B cell (primary cell): ENCODE measurements at regions not wholly inside any gene's neighbourhood (a gene's known extent, or its start where the extent isn't known, plus 50 kb on each side); places are given as distances from the start of the nearest gene placed in this dataset.

Experiments used
- ATAC-seq: fragments of 200-7000 bp; cut with Tn5 transposase; one replicate; pipeline ENCODE4 v1.10.0; 2021; ENCODE audit warnings: low read depth, mild to moderate bottlenecking, moderate number of reproducible peaks, moderate library complexity
- CTCF ChIA-PET: fragments of 350-600 bp; sonication (Branson Sonifier 250); formaldehyde crosslinking; loops from one replicate; lab custom pipeline; 2021; ENCODE audit warnings: antibody characterized with exemption, inconsistent platforms; lab: Charles Lee
- POLR2A ChIA-PET: fragments of 350-600 bp; sonication (Branson Sonifier 250); formaldehyde crosslinking; loops from one replicate; lab custom pipeline; 2021; ENCODE audit warnings: antibody characterized with exemption; lab: Charles Lee
- DNase-seq: peaks from one replicate; pipeline ENCODE4 v3.0.0; 2013
- H2AFZ ChIP-seq: 2 replicates; pipeline ENCODE4 v1.6.1; 2012; ENCODE audit warnings: mild to moderate bottlenecking, low read depth, low read length; ENCODE audit not compliant: insufficient read depth, poor library complexity, severe bottlenecking
- H3K27ac ChIP-seq, 2 donors: 1 replicate in 1 of 2; 2 replicates in 1 of 2; pipeline ENCODE4 v1.5.1; 2012 to 2013; ENCODE audit warnings: low read length in 2 of 2, mild to moderate bottlenecking in 2 of 2, moderate library complexity in 1 of 2
- H3K27me3 ChIP-seq, 4 experiments: fragments of 200-600 bp in 1 of 4; sonication (generic) in 1 of 4; replicated peaks in 1 of 4; 1 replicate in 2 of 4; 2 replicates in 2 of 4; pipeline versions ENCODE4 v1.6.1 to v1.7.0; 2013 to 2016; ENCODE audit warnings: low read length in 3 of 4, mild to moderate bottlenecking in 2 of 4, mixed read lengths in 1 of 4, moderate library complexity in 1 of 4; ENCODE audit not compliant: insufficient read depth in 4 of 4, control insufficient read depth in 3 of 4; ENCODE audit errors: control extremely low read depth in 1 of 4
- H3K36me3 ChIP-seq, 2 experiments: replicated peaks in 1 of 2; 1 replicate in 1 of 2; 2 replicates in 1 of 2; pipeline versions ENCODE4 v1.6.1 to v1.7.1; 2013; ENCODE audit warnings: low read length in 1 of 2; ENCODE audit not compliant: insufficient read depth in 2 of 2, control insufficient read depth in 1 of 2; ENCODE audit errors: control extremely low read depth in 1 of 2, extremely low read depth in 1 of 2
- H3K4me1 ChIP-seq, 2 donors: fragments of 200-600 bp in 1 of 2; sonication (generic) in 1 of 2; 1 replicate in 1 of 2; 2 replicates in 1 of 2; pipeline versions ENCODE4 v1.5.1 to v1.6.1; 2013 to 2017; ENCODE audit warnings: low read length in 2 of 2; ENCODE audit not compliant: control insufficient read depth in 2 of 2, insufficient read depth in 2 of 2
- H3K4me2 ChIP-seq: replicated peaks from 2 replicates; pipeline ENCODE3; 2012; ENCODE audit warnings: mild to moderate bottlenecking, low read depth, low read length; ENCODE audit not compliant: poor library complexity, severe bottlenecking
- H3K4me3 ChIP-seq, 5 experiments: fragments of 200-600 bp in 1 of 5; sonication (generic) in 1 of 5; 1 replicate in 3 of 5; 2 replicates in 2 of 5; pipeline versions ENCODE4 v1.5.1 to v1.7.0; 2011 to 2016; ENCODE audit warnings: low read length in 4 of 5, mild to moderate bottlenecking in 4 of 5, low read depth in 2 of 5, control low read depth in 1 of 5, moderate library complexity in 1 of 5; ENCODE audit not compliant: insufficient read depth in 1 of 5; ENCODE audit errors: control extremely low read depth in 1 of 5, extremely low read depth in 1 of 5
- H3K79me2 ChIP-seq: fragments of 200-600 bp; sonication (generic); one replicate; pipeline ENCODE4 v1.6.0; 2016; ENCODE audit warnings: low read length; ENCODE audit not compliant: control insufficient read depth, insufficient read depth
- H3K9ac ChIP-seq: fragments of 200-600 bp; sonication (generic); 2 replicates; pipeline ENCODE4 v1.6.1; 2017; ENCODE audit warnings: mild to moderate bottlenecking, low read length, moderate library complexity
- H3K9me3 ChIP-seq, 3 donors: one replicate each; pipeline versions ENCODE4 v1.6.1 to v1.7.1; 2013; ENCODE audit warnings: low read length in 2 of 3; ENCODE audit not compliant: control insufficient read depth in 2 of 3, insufficient read depth in 1 of 3; ENCODE audit errors: control extremely low read depth in 1 of 3
- H4K20me1 ChIP-seq: 2 replicates; pipeline ENCODE4 v1.6.0; 2012; ENCODE audit warnings: mild to moderate bottlenecking, low read length; ENCODE audit not compliant: insufficient read depth, control insufficient read depth, poor library complexity, severe bottlenecking
- H3K27ac Mint-ChIP-seq: one replicate; pipeline ENCODE4 v1.8.0; 2021; ENCODE audit warnings: mixed read lengths
- H3K27me3 Mint-ChIP-seq: one replicate; pipeline ENCODE4 v1.8.0; 2021; ENCODE audit warnings: mixed read lengths
- H3K4me1 Mint-ChIP-seq: one replicate; pipeline ENCODE4 v1.8.0; 2021; ENCODE audit warnings: mixed read lengths
- H3K4me3 Mint-ChIP-seq: one replicate; pipeline ENCODE4 v1.8.0; 2021; ENCODE audit warnings: mixed read lengths
- H3K9me3 Mint-ChIP-seq: one replicate; pipeline ENCODE4 v1.8.0; 2022; ENCODE audit warnings: mixed read lengths; ENCODE audit not compliant: insufficient read depth
- EZH2 ChIP-seq: IDR thresholded peaks from 2 replicates; pipeline ENCODE4 v1.6.1; 2012; ENCODE audit warnings: borderline replicate concordance, low read depth, mild to moderate bottlenecking, moderate library complexity, low read length; ENCODE audit not compliant: insufficient read depth, poor library complexity, severe bottlenecking
- WGBS: methylation state at CpG from one replicate; pipeline ENCODE4 v1.1.5; 2013; ENCODE audit warnings: missing lambda C conversion rate; ENCODE audit not compliant: insufficient coverage; 5-methylcytosine and 5-hydroxymethylcytosine counted together
- intact Hi-C: fragments of 100-400 bp; cut with micrococcal nuclease; formaldehyde crosslinking; loops from one replicate; pipeline ENCODE4 v1.10.0; 2022
- TF ChIP-seq, protein P1 (sequence below): fragments of 200-600 bp; IDR thresholded peaks from one replicate; pipeline ENCODE4 v1.8.0; 2022; ENCODE audit warnings: antibody characterized with exemption, mild to moderate bottlenecking

DNA sequence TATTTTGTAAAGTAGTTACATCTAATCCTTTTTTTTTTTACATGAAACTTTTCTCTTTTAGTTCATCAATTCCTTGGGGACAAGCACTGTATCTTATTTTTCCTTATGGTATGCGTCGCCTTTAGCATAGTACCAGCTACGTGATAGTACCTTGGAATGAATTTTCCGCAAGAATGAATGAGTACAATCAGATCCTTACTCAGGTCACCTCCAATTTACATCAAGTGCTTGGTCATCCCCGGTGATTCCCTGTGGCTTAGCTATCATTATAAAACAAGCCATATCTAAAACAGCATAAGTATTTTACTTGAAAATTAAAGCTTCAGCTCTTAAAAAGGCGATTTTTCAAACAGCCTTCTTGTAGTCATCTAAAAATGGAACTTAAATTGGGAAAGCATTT lies 680.4 kb upstream of the MAP3K7 start:
- H3K27me3 Mint-ChIP-seq: no peaks in the 10 kb centered on the region
- H3K4me1 Mint-ChIP-seq: no peaks in the 10 kb centered on the region
- Histone ChIP-seq H3K27me3 (no peaks in the 10 kb centered on the region), H3K36me3 (no peaks in the 10 kb centered on the region), H4K20me1 (no peaks in the 10 kb centered on the region), H3K9me3 (peaks cover 0 to 18% (median 6%) of the 10 kb centered on the region in 3 donors), H3K27ac (no peak overlapping the region), H3K4me3 (no peak overlapping the region), H3K4me2 (no peak overlapping the region), H3K9ac (no peak overlapping the region), H3K4me1 (no peaks in the 10 kb centered on the region), H3K79me2 (no peaks in the 10 kb centered on the region), H2AFZ (no peak overlapping the region)
- DNase-seq: no peak
- WGBS: no CpG with 5 or more reads among the region's 6 CpGs
- TF ChIP-seq EZH2: no peak
- TF ChIP-seq, protein P1, sequence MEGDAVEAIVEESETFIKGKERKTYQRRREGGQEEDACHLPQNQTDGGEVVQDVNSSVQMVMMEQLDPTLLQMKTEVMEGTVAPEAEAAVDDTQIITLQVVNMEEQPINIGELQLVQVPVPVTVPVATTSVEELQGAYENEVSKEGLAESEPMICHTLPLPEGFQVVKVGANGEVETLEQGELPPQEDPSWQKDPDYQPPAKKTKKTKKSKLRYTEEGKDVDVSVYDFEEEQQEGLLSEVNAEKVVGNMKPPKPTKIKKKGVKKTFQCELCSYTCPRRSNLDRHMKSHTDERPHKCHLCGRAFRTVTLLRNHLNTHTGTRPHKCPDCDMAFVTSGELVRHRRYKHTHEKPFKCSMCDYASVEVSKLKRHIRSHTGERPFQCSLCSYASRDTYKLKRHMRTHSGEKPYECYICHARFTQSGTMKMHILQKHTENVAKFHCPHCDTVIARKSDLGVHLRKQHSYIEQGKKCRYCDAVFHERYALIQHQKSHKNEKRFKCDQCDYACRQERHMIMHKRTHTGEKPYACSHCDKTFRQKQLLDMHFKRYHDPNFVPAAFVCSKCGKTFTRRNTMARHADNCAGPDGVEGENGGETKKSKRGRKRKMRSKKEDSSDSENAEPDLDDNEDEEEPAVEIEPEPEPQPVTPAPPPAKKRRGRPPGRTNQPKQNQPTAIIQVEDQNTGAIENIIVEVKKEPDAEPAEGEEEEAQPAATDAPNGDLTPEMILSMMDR: no peak
- no peak overlapping the region for H3K4me3 Mint-ChIP-seq
- POLR2A ChIA-PET: no interaction called here
- CTCF ChIA-PET: no interaction called here
- H3K27ac Mint-ChIP-seq: no peak overlapping the region
- no peak for ATAC-seq
- intact Hi-C loops: no loop called here
- peaks cover 5% of the 10 kb centered on the region for H3K9me3 Mint-ChIP-seq

- Histone ChIP-seq H4K20me1 (no peaks in the 10 kb centered on the region), H3K79me2 (no peaks in the 10 kb centered on the region), H3K4me1 (no peaks in the 10 kb centered on the region), H3K27ac (no peak overlapping the region), H3K9me3 (peaks cover 0 to 9% (median 3%) of the 10 kb centered on the region in 3 donors), H3K4me3 (no peak overlapping the region), H3K9ac (no peak overlapping the region), H3K4me2 (no peak overlapping the region), H2AFZ (no peak overlapping the region), H3K27me3 (no peaks in the 10 kb centered on the region), H3K36me3 (no peaks in the 10 kb centered on the region)
- H3K4me3 Mint-ChIP-seq: no peak overlapping the region
- POLR2A ChIA-PET: no interaction called here
- intact Hi-C loops: no loop called here
- H3K4me1 Mint-ChIP-seq: no peaks in the 10 kb centered on the region
- CTCF ChIA-PET: no interaction called here
- no peak overlapping the region for H3K27ac Mint-ChIP-seq
- TF ChIP-seq, protein P1: no peak
- TF ChIP-seq EZH2: no peak
- no peaks in the 10 kb centered on the region for H3K27me3 Mint-ChIP-seq
- no peak for DNase-seq
- ATAC-seq: no peak
- H3K9me3 Mint-ChIP-seq: peaks cover 5% of the 10 kb centered on the region
These were observed 679.3 kb upstream of the MAP3K7 start for GRCh38 chr6:91266156-91266555.
